ENCODE measurements at regions not wholly inside any gene's neighbourhood (a gene's known extent, or its start where the extent isn't known, plus 50 kb on each side); places are given as distances from the start of the nearest gene placed in this dataset.

DNA sequence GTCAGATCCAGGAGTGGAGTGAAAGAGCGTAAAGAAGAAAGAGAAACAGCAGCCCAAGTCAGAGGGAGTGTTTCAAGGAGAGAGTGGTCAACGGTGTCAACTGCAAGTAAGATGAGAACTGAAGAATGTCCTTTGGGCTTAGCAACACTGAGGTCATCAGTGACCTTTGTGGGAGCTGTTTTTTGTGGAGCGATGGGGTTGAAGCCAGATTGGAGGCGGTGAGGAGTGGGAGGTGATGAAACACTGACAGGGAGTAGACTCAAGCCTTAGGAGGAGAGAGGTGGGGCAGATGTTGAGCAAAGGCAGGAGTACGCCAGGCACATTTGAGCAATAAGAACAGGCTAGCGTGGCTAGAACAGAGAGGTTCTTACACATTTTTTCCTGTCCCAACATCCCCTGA is 103.7 kb upstream of the GNAO1 start:
- no peak for DNase-seq

DNA sequence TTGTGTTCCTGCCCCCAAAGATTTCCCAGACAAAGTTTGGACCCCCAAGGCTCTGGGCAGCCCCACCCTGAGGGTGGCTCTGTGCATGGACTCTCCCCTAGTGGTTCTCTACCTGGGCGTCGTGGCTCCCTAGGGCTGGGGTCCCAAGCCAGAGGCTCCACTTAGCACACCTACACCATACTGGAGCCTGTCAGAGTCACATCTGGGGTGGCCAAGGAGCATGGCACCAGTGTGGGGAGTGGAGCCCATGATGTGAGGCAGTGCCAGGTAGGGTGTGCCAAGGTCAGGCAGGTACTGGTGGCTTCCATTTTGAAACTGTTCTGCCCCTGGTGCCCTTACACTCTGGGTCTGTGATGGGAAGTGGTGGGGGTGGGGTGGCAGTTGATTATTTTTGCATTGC is 109.9 kb upstream of the GNAO1 start:
- DNase-seq, result no peak

DNA sequence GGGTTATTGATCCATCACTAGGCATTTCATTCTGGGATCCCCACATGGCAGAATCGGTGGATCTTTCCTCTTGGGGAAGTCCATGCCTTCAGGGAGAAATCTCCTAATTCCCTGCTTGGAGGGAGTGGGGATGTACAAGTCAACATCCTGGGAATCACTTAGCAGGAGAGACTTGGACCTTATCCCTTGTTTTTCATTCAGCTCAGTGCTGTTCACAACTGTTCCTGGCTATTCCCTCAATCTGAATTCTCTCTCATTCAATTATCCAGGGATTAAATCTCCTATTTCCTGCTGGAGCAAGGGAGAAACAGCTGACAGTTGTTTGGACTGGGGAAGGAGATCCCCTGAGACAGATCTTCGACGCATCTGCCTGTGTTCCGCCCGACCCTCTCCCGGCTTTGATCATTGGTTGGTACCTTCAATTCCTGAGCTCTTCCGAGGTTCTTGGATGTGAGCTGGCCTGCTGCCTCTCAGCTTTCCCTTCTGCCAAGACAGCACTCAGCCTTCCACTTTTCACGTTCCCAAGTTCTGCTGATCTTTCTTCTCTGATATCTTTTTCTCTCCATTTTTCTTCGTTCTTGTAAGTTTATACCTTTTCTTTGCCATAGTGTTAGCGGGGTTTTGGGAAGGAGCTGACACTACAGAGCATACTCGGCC is 115.4 kb upstream of the GNAO1 start:
- DNase-seq, result no peak

DNA sequence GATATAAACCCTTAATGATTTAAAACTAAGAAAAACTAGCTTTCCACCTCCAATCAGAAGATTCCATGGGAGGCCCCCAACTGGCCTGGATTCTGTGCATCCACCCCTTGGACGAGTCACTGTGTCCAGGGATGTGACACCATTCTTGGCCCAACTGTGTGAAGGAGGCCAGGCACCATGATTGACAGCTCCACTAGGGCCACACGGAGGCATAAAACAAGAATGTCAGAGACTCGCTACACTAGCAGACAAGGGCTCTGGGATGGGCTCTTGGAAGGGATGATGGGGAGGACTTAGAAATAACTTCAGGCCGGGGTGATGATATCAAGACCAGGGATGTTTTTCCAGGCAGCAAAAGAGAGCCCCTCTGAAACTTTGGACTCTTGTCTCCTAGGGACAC is 117.8 kb upstream of the GNAO1 start:
- no peak for DNase-seq

DNA sequence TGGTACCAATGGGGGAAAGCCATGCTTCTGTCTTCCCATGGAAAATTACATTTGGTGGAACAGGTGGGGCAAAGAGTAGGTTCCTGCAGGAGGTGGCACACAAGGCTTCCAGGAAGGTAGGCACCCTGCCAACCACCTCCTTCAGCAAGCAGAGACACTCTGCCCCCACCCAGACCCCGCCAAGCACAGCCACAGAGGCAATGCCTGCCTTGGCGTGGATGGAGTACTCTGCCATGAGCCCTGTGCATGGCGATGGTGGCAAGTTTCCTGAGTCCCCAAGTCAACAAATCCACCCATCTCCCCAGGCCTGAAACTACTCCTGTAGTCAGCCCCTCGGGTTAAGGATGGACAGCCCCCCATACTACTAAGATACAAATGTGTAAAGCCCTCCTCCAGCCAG is 119.2 kb upstream of the GNAO1 start:
- DNase-seq, result no peak

DNA sequence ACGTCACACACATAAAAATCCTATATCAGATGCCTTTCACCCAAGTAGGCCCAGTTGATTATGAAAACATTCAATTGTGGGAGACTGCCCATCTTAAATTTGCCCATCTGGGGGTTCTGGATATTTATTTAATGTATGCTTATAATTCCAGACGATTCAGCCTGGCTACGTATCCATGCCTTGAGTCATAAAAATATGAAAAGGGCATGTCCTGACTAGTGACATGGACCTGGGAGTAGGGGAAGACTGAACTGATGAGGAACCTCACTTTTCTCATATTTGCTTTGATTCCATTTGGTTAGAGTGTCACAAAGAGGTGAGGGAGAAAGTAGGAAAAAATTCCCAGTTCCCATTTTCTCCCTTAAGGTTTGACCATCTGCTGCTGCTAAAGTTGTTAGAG is 122.5 kb upstream of the GNAO1 start:
- DNase-seq, result no peak

DNA sequence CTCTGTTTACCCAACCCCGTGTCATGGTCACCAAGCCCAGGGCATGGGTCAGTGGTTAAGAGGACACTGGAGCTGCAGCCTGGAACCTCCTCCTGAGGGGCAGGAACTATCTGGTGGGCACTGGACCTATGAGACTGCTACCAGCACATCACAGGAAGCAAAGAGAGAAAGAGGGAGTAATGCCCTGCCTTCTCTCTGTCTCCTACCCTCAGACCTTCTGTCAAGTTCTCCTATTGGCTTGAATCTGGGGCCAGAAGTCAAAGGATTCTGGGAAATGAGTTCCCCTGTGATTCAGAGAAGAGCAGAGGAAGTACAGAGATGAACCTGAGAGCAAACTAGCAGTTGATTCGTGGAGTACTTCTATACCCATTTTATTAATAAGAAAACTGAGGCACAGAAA is 123.0 kb upstream of the GNAO1 start:
- DNase-seq, result no peak

DNA sequence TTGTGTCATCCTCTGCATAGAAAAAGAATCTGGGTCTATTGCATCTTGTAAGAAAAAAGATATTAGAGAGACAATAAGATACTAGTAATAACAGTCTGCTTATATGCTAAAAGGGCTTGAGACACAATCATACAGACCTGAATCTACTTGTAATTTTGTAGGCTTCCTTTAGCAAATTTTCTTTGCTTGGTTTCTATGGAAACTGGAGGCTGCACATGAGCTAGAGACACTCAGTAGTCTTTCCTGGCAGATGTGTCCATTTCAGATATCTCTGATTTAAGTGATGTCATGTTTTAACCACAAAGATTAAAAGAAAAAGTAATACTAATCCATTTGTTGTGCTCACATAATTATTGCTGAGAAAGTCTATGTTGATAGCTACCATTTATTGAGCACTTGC is 123.9 kb upstream of the GNAO1 start:
- no peak for DNase-seq

DNA sequence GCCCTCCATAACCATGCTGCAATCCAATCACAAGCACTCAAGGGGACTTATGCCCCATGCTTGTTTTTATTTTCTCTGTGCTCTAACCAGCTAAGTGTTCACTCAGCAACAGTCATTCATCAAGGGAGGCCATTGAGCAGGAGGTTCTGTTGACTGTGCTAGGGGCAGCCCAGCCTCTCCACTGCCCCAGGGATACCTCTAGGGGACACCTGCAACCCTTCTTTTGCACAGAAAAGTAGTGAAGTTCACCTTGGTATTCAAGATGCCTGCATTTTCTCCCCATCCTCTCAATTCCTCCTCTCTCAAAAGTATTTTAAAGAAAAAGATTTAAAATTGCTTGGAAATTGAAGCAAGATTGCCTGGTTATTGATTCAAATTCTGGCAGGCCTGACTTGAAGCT is 124.7 kb upstream of the GNAO1 start:
- DNase-seq, result no peak

DNA sequence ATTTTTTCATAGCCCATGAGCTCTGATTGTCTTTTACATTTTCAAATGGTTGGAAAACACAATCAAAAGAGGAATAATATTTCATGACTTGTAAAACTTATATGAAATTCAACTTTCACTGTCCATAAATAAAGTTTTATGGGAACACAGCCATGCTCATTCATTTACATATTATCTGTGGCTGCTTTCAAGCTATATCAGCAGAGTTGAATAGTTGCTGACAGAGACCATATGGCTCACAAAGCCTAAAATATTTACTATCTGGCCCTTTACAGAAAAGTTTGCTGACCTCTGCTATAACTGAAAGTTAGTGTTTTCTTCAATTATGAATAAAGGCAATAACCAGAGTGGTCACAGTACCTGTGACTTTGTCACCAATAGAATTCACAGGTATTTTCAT is 128.2 kb upstream of the GNAO1 start:
- no peak for DNase-seq

DNA sequence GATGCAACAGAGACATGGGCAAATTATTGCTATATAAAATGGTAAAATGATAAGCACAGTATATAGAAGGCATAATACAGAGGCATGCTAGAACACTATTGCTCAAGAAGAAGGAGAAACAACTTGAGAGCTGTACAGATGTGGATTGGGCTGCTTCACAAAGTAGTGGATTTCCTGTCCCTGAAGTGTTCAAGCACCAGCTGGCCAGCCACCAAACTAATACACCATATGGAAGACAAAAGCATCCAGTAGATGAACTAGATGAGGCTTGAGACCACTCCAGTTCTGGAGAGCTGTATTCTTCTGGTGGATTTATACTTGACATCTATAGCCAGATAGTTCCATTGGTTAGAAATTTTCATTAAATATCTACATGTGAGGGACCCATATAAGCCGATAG is 134.1 kb upstream of the GNAO1 start:
- no peak for DNase-seq

DNA sequence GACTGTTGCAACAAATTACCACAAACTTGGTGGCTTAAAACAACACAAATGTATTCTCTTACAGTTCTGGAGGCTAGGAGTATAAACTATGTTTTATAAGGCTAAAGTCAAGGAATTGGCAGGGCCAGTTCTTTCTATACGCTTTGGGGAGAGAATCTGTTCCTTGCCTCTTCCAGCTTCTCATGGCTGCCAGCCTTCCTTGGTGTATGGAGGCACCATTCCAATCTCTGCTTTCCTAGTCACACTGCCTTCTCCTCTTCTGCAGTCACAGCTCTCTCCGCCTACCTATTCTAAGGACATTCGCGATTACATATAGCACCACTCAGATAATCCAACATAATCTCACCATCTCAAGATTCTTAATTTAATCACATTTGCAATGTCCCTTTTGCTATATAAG is 140.4 kb upstream of the GNAO1 start:
- no peak for DNase-seq

DNA sequence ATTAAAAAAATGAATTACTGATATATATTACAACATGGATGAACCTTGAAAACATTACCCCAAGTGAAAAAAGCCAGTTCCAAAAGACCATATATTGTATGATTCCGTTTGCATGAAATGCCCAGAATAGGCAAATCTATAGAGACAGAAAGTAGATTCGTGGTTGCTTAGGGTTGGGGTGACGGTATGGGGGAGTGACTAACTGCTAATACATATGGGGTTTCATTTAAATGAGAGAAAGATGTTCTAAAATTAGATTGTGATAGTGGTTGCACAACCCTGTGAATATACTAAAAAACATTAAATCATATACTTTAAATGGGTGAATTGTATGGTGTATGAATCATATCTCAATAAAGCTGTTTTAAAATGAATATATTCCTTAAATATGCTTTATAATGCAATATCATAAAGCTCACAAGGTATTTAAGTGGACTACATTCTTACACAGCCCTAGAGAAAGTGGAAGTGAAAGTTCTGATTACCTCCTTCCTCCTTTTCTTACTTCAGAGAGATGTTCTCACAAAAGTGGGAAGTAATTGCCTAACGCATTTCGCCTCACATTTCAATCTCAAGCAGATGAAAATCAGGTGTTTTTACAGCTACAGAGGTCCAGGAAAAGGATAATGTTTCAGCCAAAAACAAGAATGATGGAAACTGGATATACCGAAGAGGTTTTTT is 142.7 kb upstream of the GNAO1 start:
- DNase-seq, result peak; percentile 83

DNA sequence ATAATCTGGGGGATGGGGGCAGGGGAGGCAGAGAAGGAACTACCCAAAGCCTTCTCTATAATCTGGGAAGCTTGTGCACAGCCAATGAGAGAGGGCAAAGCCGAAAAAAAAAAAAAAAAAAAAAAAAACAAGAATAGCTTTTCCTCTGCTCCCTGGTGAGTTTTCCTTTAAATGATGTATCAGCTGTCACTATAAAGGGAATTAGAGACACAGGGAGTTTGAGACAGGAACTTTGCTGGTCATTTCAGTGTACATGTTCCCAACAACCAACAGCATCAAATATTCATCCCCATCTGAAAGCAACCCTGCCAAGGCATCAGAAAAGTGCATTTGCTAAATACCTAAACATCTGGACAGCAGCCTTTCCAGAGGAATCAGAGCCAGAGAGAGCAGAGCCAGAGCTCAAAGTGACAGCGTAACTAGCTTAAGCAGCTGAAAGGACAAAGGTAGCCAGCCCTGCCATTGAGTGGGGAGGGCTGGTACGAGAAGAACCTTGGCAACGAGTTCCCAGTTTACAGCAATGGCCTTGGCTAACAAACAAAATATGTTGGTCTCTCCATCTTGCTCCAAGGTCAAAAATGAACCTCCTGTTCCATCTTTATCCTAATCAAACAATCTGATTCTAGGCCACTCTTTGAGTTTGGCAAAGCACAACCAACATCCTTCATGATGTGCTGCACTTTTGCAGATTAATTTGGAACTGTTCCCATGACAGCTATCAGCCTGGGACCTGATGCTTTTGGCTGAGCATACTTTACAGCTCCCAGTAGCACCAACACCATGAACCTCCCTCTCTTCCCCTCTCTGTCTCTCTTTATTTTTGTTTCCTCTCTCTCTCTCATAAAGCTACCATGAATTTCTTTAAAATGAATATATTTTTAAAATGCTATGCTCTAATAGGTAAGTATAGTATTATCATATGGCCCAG is 143.7 kb upstream of the GNAO1 start:
- DNase-seq, result no peak

DNA sequence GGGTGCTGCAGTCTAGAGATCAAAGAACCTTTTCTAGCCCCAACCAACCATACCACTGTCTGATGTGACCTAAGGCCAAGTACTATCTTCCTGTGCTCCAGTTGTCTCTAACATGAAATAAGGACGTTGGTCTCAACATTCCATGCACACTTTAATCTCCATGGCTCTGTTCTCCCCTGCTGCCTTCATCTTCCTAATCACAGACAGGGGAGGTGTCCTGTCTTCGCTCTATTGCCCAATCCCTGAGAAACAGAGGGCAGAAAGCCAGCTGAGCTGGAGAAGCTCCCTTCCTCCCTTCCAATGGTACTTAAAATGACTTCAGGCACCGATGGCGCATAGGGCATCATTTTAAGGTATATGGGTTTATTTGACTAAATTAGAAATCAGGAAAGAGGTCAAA is 148.9 kb upstream of the GNAO1 start:
- no peak for DNase-seq

DNA sequence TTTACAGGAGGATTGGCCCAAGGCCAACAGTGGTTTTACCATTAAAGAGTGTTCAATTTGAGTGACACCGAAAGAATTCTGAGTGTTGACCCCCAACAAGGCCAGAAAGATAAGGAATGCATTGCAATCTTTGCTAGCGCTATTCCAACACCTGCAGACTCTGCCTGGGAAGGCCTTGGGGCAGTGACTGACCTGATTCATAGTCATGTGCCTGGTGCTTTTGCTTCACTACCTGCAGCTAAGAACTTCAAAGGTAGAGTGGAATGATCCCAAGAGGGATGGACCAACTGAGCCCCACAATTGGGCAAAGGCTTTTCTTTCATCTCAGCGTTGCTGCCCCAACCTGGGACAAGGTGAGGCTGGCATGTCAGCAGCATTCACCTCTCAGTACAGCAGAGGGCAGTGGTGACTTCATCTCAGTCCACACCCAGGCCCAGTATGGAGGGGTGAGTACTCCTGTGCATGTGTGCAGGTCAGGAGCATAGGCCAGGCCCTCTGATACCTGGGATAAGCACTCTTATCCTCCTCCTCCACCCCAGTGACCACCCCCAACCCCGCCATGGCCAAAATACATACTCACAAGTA is 149.6 kb upstream of the GNAO1 start:
- no peak for DNase-seq

DNA sequence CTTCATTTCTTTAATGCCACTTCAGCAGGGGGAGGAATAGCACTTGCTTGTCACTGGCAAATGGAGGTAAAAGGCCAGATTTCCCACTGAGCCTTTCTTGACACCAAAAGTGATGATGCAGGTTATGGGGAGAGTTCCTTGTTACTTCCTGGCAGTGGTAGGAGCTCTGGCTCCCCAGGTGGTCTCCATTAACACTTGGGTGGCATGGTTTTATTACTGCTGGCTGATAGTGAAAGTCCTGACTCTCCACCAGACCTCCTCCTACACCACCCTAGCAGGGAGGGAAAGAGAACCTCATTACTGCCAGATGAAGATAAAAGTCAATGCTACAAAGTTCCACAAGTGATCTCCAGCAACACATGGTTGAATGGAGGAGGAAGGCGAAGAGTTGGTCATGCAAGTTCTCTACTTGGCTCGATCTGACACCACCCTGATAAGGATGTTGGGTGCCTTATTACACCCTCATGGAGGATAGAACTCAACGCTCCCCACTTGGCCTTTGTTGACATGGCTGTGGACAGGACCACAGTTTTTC is 152.7 kb upstream of the GNAO1 start:
- no peak for DNase-seq

DNA sequence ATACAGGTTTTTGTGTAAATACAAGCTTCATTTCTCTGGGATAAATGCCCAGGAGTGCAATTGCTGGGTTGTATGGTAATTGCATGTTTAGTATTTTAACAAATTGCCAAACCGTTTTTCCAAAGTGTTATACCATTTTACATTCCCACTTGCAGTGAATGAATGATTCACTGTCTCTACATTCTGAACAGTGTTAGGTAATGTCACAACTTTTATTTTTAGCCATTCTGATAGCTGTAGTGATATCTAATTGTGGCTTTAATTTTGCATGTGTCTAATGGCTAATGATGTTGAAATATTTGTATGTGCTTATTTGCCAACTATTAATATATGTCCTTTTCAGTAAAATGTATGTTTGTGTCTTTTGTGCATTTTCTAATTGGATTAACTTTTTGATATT is 156.9 kb upstream of the CES5A start:
- DNase-seq, result no peak

DNA sequence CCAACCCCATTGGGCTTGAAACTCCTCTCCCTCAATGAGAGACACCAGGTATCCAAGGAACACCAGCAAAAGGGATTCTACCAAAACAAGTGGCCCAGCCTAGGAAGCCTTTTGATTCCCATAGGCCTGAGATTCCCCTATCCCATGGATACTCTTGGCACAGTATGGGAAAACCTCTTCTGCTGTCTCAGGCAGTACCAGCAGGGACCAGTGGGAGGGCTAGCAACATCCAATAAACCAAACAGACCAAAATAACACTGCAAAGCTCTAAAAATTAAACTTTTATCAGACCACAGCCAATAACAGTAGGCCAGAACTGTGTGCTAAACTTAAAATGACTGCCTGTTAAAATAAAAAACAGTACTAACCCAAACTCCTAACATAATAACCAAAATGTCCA is 153.9 kb upstream of the CES5A start:
- no peak for DNase-seq

DNA sequence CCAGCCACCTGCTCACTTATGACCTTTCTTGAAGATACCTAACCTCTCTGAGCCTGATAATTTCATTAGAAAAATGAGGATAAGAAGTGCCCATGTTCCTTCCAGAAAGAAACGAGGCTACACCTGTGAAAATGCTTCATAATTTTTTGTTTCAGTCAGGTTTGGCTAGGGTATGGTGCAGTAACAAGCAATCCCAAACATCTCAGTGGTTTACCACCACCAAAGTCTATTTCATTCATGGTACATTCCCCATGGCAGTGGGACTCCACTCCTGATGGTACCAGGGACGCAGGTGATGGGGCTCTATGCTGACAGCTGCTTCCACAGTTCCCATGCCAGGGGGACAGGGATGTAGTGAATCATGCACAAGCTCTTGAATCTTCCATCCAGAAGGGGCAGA is 147.6 kb upstream of the CES5A start:
- no peak for DNase-seq

DNA sequence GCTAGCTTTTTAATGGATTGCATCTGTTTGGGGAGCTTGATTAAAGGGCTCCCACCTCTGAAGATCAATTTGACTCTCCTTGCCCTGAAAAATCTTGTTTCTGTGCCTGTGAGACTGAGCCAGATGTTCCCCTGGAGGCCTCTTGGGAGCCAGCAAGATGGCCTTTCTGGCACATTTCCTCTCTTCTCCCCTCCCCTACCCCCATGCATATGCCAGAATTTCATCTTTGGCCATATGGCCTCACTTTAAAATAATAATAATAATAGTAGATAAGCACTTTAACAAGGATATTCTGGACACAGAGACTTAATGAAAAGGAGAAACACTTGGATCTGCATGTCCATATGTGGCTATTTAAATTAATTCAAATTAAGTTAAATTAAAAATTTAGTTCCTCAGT is 144.1 kb upstream of the CES5A start:
- DNase-seq, result no peak

DNA sequence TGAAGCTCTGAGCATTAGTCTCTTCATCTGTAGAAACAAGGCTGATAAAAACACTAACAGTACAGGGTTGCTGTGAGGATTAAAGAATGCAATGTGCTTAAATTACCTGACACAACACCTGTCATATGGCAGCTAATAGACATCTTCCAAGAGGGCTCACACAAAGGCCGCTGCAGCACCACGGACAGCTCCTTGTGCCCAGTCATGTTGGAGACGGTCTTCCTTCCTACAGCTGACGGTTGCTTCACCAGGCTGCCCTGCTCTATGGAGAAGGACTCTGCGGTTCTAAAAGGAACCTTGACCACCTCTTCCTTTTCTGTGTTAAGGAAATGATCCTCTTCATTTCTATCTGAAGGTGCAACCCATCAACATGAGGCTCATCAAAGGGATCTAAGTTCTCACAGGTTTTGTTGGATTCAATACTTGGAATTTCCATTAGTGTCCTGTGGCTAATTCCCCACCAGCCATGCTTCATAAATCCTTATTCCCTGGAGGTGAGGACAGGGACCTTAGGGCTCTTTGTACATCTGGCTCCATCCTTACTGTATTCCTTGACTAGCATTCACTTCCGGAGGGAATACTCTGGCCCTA is 138.9 kb upstream of the CES5A start:
- peak; percentile 44 for DNase-seq

DNA sequence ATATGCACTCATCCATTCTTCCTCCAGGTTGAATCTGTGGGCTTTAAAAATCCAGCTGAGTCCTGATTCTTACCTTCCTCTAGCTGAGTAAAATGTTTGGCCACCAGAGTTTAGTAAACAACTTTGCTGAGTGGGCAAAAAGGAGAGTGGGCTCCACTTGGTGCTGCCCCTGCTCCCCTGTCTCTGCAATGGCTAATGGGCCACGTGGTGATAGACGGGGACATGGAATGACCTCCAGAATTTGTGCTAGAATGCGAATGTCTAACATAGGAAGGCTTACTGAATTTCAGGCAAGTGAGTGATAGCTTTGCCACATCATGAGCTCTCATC is 137.3 kb upstream of the CES5A start:
- no peak for DNase-seq
